Fibroblast of lung (primary cell): ENCODE measurements at regions not wholly inside any gene's neighbourhood (a gene's known extent, or its start where the extent isn't known, plus 50 kb on each side); places are given as distances from the start of the nearest gene placed in this dataset.

ENCODE experiments used
- DNase-seq, 2 donors: peaks; one replicate each; pipeline versions ENCODE4 v3.0.0 to v3.0.0-alpha.2; 2010; ENCODE audit warnings: low read depth in 2 of 2
- H2AFZ ChIP-seq: 2 replicates; pipeline ENCODE4 v1.5.1; 2012; ENCODE audit warnings: low read length, control low read depth, inconsistent platforms
- H3K27ac ChIP-seq: 2 replicates; pipeline ENCODE4 v1.5.1; 2011; ENCODE audit warnings: low read length, control low read depth; ENCODE audit not compliant: insufficient read depth
- H3K27me3 ChIP-seq: 2 replicates; pipeline ENCODE4 v1.5.1; 2011; ENCODE audit warnings: mild to moderate bottlenecking, low read length; ENCODE audit not compliant: control insufficient read depth, insufficient read depth
- H3K36me3 ChIP-seq: 2 replicates; pipeline ENCODE4 v1.5.1; 2011; ENCODE audit warnings: low read length; ENCODE audit not compliant: control insufficient read depth, insufficient read depth
- H3K4me1 ChIP-seq: 2 replicates; pipeline ENCODE4 v1.5.1; 2011; ENCODE audit warnings: low read length; ENCODE audit not compliant: control insufficient read depth, insufficient read depth; ENCODE audit errors: extremely low read depth
- H3K4me2 ChIP-seq: 2 replicates; pipeline ENCODE4 v1.5.1; 2011; ENCODE audit warnings: low read length, control low read depth; ENCODE audit not compliant: insufficient read depth; ENCODE audit errors: extremely low read depth
- H3K4me3 ChIP-seq, 4 experiments: fragments of 200-600 bp in 1 of 4; sonication (generic) in 1 of 4; replicated peaks in 1 of 4; 2 replicates each; pipeline ENCODE4 v1.5.1; 2011 to 2016; ENCODE audit warnings: low read length in 4 of 4, low read depth in 3 of 4, mild to moderate bottlenecking in 3 of 4, control low read depth in 2 of 4, inconsistent platforms in 1 of 4, mixed read lengths in 1 of 4; ENCODE audit not compliant: insufficient read depth in 1 of 4; ENCODE audit errors: control extremely low read depth in 1 of 4
- H3K79me2 ChIP-seq: 2 replicates; pipeline ENCODE4 v1.5.1; 2012; ENCODE audit warnings: mild to moderate bottlenecking, low read length, inconsistent platforms; ENCODE audit not compliant: control insufficient read depth, insufficient read depth
- H3K9ac ChIP-seq: 2 replicates; pipeline ENCODE4 v1.5.1; 2011; ENCODE audit warnings: mild to moderate bottlenecking, low read length, control low read depth; ENCODE audit not compliant: insufficient read depth
- H3K9me3 ChIP-seq: 2 replicates; pipeline ENCODE4 v1.5.1; 2012; ENCODE audit warnings: low read depth, low read length; ENCODE audit not compliant: control insufficient read depth, insufficient read depth
- H4K20me1 ChIP-seq: 2 replicates; pipeline ENCODE4 v1.5.1; 2011; ENCODE audit warnings: low read length; ENCODE audit not compliant: control insufficient read depth, insufficient read depth; ENCODE audit errors: extremely low read depth
- CTCF ChIP-seq, 2 donors: IDR thresholded peaks in 1 of 2; conservative IDR thresholded peaks in 1 of 2; 1 replicate in 1 of 2; 2 replicates in 1 of 2; pipeline ENCODE4 v1.5.1; 2011 to 2012; ENCODE audit warnings: low read length in 2 of 2, control low read depth in 1 of 2, inconsistent platforms in 1 of 2, low read depth in 1 of 2, mild to moderate bottlenecking in 1 of 2
- EZH2 ChIP-seq: IDR thresholded peaks from 2 replicates; pipeline ENCODE4 v1.5.1; 2012; ENCODE audit warnings: low read length, control low read depth, mild to moderate bottlenecking; ENCODE audit errors: missing control alignments

GRCh38 chr4:12966726-12967125 is 517.4 kb downstream of the RAB28 start:
- no peaks in the 10 kb centered on the region for H3K79me2 ChIP-seq
- TF ChIP-seq CTCF (conservative IDR thresholded peaks at IDR 0.05 in 1 of 2, IDR thresholded peaks at IDR 0.05 in 1 of 2; ENCODE audit: low read depth in 1 of 2, low read length in 2 of 2), result no peak
- no peak for TF ChIP-seq EZH2
- no peak overlapping the region for H2AFZ ChIP-seq
- no peaks in the 10 kb centered on the region for H3K36me3 ChIP-seq
- DNase-seq, result no peak
- H3K9ac ChIP-seq, result no peak overlapping the region
- H3K27ac ChIP-seq, result no peak overlapping the region
- H3K27me3 ChIP-seq, result no peaks in the 10 kb centered on the region
- H3K9me3 ChIP-seq, result no peaks in the 10 kb centered on the region
- H3K4me3 ChIP-seq, result no peak overlapping the region
- H3K4me2 ChIP-seq, result no peak overlapping the region
- H3K4me1 ChIP-seq, result no peaks in the 10 kb centered on the region
- no peaks in the 10 kb centered on the region for H4K20me1 ChIP-seq

- TF ChIP-seq EZH2 (no peak), CTCF (conservative IDR thresholded peaks at IDR 0.05 in 1 of 2, IDR thresholded peaks at IDR 0.05 in 1 of 2; ENCODE audit: low read depth in 1 of 2, low read length in 2 of 2) (no peak)
- H3K27ac ChIP-seq, result no peak overlapping the region
- no peaks in the 10 kb centered on the region for H4K20me1 ChIP-seq
- H3K9me3 ChIP-seq, result no peaks in the 10 kb centered on the region
- H3K27me3 ChIP-seq, result no peaks in the 10 kb centered on the region
- no peaks in the 10 kb centered on the region for H3K4me1 ChIP-seq
- H3K36me3 ChIP-seq, result no peaks in the 10 kb centered on the region
- H3K79me2 ChIP-seq, result no peaks in the 10 kb centered on the region
- H3K9ac ChIP-seq, result no peak overlapping the region
- no peak overlapping the region for H3K4me3 ChIP-seq
- DNase-seq, result no peak
- no peak overlapping the region for H3K4me2 ChIP-seq
- no peak overlapping the region for H2AFZ ChIP-seq
Measured at GRCh38 chr4:12965334-12965733, 518.8 kb downstream of the RAB28 start.

GRCh38 chr4:12963912-12964311 is 520.2 kb downstream of the RAB28 start:
- Histone ChIP-seq H3K36me3 (no peaks in the 10 kb centered on the region), H3K9me3 (no peaks in the 10 kb centered on the region), H3K79me2 (no peaks in the 10 kb centered on the region), H3K4me1 (no peaks in the 10 kb centered on the region), H3K4me3 (no peak overlapping the region), H3K27me3 (no peaks in the 10 kb centered on the region), H2AFZ (no peak overlapping the region), H4K20me1 (no peaks in the 10 kb centered on the region), H3K4me2 (no peak overlapping the region), H3K9ac (no peak overlapping the region), H3K27ac (no peak overlapping the region)
- TF ChIP-seq CTCF (conservative IDR thresholded peaks at IDR 0.05 in 1 of 2, IDR thresholded peaks at IDR 0.05 in 1 of 2; ENCODE audit: low read depth in 1 of 2, low read length in 2 of 2), result no peak
- TF ChIP-seq EZH2, result no peak
- DNase-seq, result no peak
